C4-2B (cell line): ENCODE measurements at regions not wholly inside any gene's neighbourhood (a gene's known extent, or its start where the extent isn't known, plus 50 kb on each side); places are given as distances from the start of the nearest gene placed in this dataset.

ENCODE experiments used
- ZFX ChIP-seq: fragments of 450-650 bp; IDR thresholded peaks from 2 replicates; pipeline ENCODE4 v1.6.1; 2017
- TF ChIP-seq, protein P1 (sequence below): fragments of 450-650 bp; conservative IDR thresholded peaks from 2 replicates; pipeline ENCODE4 v1.5.1; 2017; ENCODE audit warnings: mild to moderate bottlenecking

DNA sequence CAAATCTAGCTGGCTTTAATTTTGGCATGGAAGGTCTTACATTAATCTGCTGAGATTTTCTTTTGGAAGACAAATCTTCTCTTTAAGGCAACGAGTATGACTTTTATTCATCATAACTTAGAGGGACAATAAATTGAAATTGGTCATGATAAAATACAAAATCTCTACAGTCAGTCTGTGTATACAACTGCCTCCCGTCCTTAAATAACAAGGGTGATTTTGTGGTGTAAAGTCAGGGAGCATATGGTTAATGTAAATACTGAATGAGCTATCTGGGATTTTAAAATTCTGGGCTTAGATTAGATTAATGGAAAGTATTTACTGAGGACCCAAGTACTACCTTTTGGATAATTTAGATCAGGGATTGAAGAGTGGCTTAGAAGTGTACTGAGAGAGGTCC, 328.4 kb upstream of the HAND2 start:
- TF ChIP-seq, protein P1, sequence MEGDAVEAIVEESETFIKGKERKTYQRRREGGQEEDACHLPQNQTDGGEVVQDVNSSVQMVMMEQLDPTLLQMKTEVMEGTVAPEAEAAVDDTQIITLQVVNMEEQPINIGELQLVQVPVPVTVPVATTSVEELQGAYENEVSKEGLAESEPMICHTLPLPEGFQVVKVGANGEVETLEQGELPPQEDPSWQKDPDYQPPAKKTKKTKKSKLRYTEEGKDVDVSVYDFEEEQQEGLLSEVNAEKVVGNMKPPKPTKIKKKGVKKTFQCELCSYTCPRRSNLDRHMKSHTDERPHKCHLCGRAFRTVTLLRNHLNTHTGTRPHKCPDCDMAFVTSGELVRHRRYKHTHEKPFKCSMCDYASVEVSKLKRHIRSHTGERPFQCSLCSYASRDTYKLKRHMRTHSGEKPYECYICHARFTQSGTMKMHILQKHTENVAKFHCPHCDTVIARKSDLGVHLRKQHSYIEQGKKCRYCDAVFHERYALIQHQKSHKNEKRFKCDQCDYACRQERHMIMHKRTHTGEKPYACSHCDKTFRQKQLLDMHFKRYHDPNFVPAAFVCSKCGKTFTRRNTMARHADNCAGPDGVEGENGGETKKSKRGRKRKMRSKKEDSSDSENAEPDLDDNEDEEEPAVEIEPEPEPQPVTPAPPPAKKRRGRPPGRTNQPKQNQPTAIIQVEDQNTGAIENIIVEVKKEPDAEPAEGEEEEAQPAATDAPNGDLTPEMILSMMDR: no peak
- TF ChIP-seq ZFX: no peak
